ENCODE measurements at regions not wholly inside any gene's neighbourhood (a gene's known extent, or its start where the extent isn't known, plus 50 kb on each side); places are given as distances from the start of the nearest gene placed in this dataset.

GRCh38 chrX:98931216-98931615, 1478.9 kb downstream of the PCDH19 start:
- H2BK15ac ChIP-seq (ENCODE audit: low read depth, low read length), result no peak overlapping the region
- no peak overlapping the region for H2BK12ac ChIP-seq (ENCODE audit: insufficient read length, low read depth, low read length)
- H3K79me1 ChIP-seq (ENCODE audit: insufficient read depth, low read depth, low read length, poor library complexity, severe bottlenecking), result no peaks in the 10 kb centered on the region
- no peaks in the 10 kb centered on the region for H3K9me3 ChIP-seq (ENCODE audit: control insufficient read depth, low read depth, low read length)
- H3K56ac ChIP-seq (ENCODE audit: insufficient read length, low read depth, low read length), result no peak overlapping the region
- no peak overlapping the region for H2AK5ac ChIP-seq (ENCODE audit: insufficient read length, low read length)
- no peak overlapping the region for H3T11ph ChIP-seq (ENCODE audit: low read length)
- no peak overlapping the region for H3K27ac Mint-ChIP-seq
- no peak overlapping the region for H3K23ac ChIP-seq (ENCODE audit: insufficient read length, low read depth, low read length)
- no peaks in the 10 kb centered on the region for H3K79me2 ChIP-seq (ENCODE audit: insufficient read depth, low read length)
- no peak overlapping the region for H3K9ac ChIP-seq (ENCODE audit: extremely low read depth, insufficient read length, low read length)
- H3K18ac ChIP-seq (ENCODE audit: insufficient read length, low read depth, low read length), result no peak overlapping the region
- no CpG with 5 or more reads among the region's 1 CpG for WGBS (ENCODE audit: extremely low coverage, insufficient read length, low lambda C conversion rate)
- H3K4ac ChIP-seq (ENCODE audit: low read depth, low read length), result no peak overlapping the region
- no peaks in the 10 kb centered on the region for H3K23me2 ChIP-seq (ENCODE audit: insufficient read length, low read depth, low read length, poor library complexity, severe bottlenecking)
- no peak overlapping the region for H2BK120ac ChIP-seq (ENCODE audit: low read depth, low read length, poor library complexity, severe bottlenecking)
- no peaks in the 10 kb centered on the region for H3K27me3 ChIP-seq (ENCODE audit: insufficient read depth, low read length)
- no peaks in the 10 kb centered on the region for H4K20me1 ChIP-seq (ENCODE audit: control insufficient read depth, insufficient read depth, insufficient read length)
- no peaks in the 10 kb centered on the region for H3K4me1 ChIP-seq (ENCODE audit: insufficient read depth, low read length)
- H4K5ac ChIP-seq (ENCODE audit: insufficient read length, low read depth, low read length), result no peak overlapping the region
- no peak overlapping the region for H4K91ac ChIP-seq (ENCODE audit: insufficient read length, low read depth, low read length)
- no peak overlapping the region for H3K27ac ChIP-seq (ENCODE audit: insufficient read length, low read depth, low read length)
- TF ChIP-seq CTCF (conservative IDR thresholded peaks at IDR 0.05), result no peak
- H2AFZ ChIP-seq (ENCODE audit: low read length), result no peak overlapping the region
- DNase-seq, result no peak
- H3K4me1 Mint-ChIP-seq, result peaks cover 13 to 14% of the 10 kb centered on the region in 2 experiments
- H3K36me3 Mint-ChIP-seq (ENCODE audit: insufficient read depth in 1 of 3, low read depth in 3 of 3), result peaks cover 6 to 8% (median 6%) of the 10 kb centered on the region in 3 experiments
- no peak overlapping the region for H3K4me2 ChIP-seq (ENCODE audit: insufficient read depth, insufficient read length, low read length)
- no peak overlapping the region for H2BK20ac ChIP-seq (ENCODE audit: low read depth, low read length, poor library complexity, severe bottlenecking)
- H3K14ac ChIP-seq (ENCODE audit: insufficient read depth, low read length), result no peak overlapping the region
- peaks cover 7 to 12% of the 10 kb centered on the region in 2 experiments for H3K9me3 Mint-ChIP-seq
- no peak overlapping the region for H2BK5ac ChIP-seq (ENCODE audit: insufficient read length, low read length)
- no peak overlapping the region for H3K4me3 Mint-ChIP-seq
- H4K8ac ChIP-seq (replicated peaks; ENCODE audit: insufficient read length, low read depth, low read length), result no peak overlapping the region
- H3K27me3 Mint-ChIP-seq (ENCODE audit: low read depth), result no peaks in the 10 kb centered on the region; the same call in 1 of the 2 replicates

Data from H9 (cell line).